ENCODE measurements at regions not wholly inside any gene's neighbourhood (a gene's known extent, or its start where the extent isn't known, plus 50 kb on each side); places are given as distances from the start of the nearest gene placed in this dataset.

- no peak overlapping the region for H2AFZ ChIP-seq (ENCODE audit: low read depth)
- H3K4me1 ChIP-seq (ENCODE audit: control insufficient read depth in 1 of 2, insufficient read depth in 2 of 2, low read depth in 1 of 2, low read length in 1 of 2), result no peaks in the 10 kb centered on the region; a peak in 1 of 4 replicates
- H3K9me3 ChIP-seq, result no peaks in the 10 kb centered on the region
- no peaks in the 10 kb centered on the region for H3F3A ChIP-seq (replicated peaks; ENCODE audit: insufficient read depth)
- no peaks in the 10 kb centered on the region for H3K9me2 ChIP-seq
- H3K36me3 ChIP-seq (replicated peaks in 1 of 2; ENCODE audit: control insufficient read depth in 1 of 2, insufficient read depth in 2 of 2, low read length in 1 of 2), result no peaks in the 10 kb centered on the region
- H3K9ac ChIP-seq, result no peak overlapping the region
- ChIA-PET CTCF (no interaction called here), POLR2A (no interaction called here)
- WGBS (ENCODE audit: low lambda C conversion rate), result 15% methylated on average over 3 of the region's 3 CpGs
- H4K20me1 ChIP-seq (ENCODE audit: insufficient read depth), result no peaks in the 10 kb centered on the region
- no peak overlapping the region for H3K4me2 ChIP-seq
- no peak for DNase-seq
- no peak for TF ChIP-seq TCF12 (IDR thresholded peaks at IDR 0.05)
- TF ChIP-seq ELF1 (IDR thresholded peaks at IDR 0.05), result no peak
- no peak for TF ChIP-seq GABPA (IDR thresholded peaks at IDR 0.05; ENCODE audit: low read depth)
- TF ChIP-seq RFX5 (IDR thresholded peaks at IDR 0.05; ENCODE audit: low read length), result no peak
- no peak for TF ChIP-seq GATA2 (CRISPR knock-in tag; IDR thresholded peaks at IDR 0.05)
- no peak for TF ChIP-seq TEAD4 (IDR thresholded peaks at IDR 0.05; ENCODE audit: borderline replicate concordance, insufficient read depth)
- TF ChIP-seq EZH2phosphoT487 (IDR thresholded peaks at IDR 0.05; ENCODE audit: borderline replicate concordance, low read depth), result no peak
- no peak overlapping the region for H3K27ac ChIP-seq (ENCODE audit: low read depth in 2 of 2, low read length in 1 of 2)
- peaks cover 5% of the 10 kb centered on the region; the same call in 1 of the 2 replicates for H3K27me3 ChIP-seq (ENCODE audit: insufficient read depth)
- no peak overlapping the region for H3K4me3 ChIP-seq (ENCODE audit: low read depth in 2 of 2, low read length in 1 of 2)
- no peaks in the 10 kb centered on the region for H3K79me2 ChIP-seq (ENCODE audit: insufficient read depth)
Observed at GRCh38 chr6:6836609-6837406, 248.3 kb downstream of the LY86 start.

- ChIA-PET POLR2A (no interaction called here), CTCF (no interaction called here)
- Histone ChIP-seq H3K9me3 (no peaks in the 10 kb centered on the region), H4K20me1 (ENCODE audit: insufficient read depth) (no peaks in the 10 kb centered on the region), H3K36me3 (replicated peaks in 1 of 2; ENCODE audit: control insufficient read depth in 1 of 2, insufficient read depth in 2 of 2, low read length in 1 of 2) (no peaks in the 10 kb centered on the region), H3K79me2 (ENCODE audit: insufficient read depth) (no peaks in the 10 kb centered on the region), H3K9me2 (no peaks in the 10 kb centered on the region), H3K4me3 (ENCODE audit: low read depth in 2 of 2, low read length in 1 of 2) (no peak overlapping the region), H3K9ac (no peak overlapping the region), H3K27me3 (ENCODE audit: insufficient read depth) (peaks cover 5% of the 10 kb centered on the region; the same call in 1 of the 2 replicates), H2AFZ (ENCODE audit: low read depth) (no peak overlapping the region), H3K4me1 (ENCODE audit: control insufficient read depth in 1 of 2, insufficient read depth in 2 of 2, low read depth in 1 of 2, low read length in 1 of 2) (no peaks in the 10 kb centered on the region; a peak in 1 of 4 replicates), H3K4me2 (no peak overlapping the region), H3F3A (replicated peaks; ENCODE audit: insufficient read depth) (no peaks in the 10 kb centered on the region), H3K27ac (ENCODE audit: low read depth in 2 of 2, low read length in 1 of 2) (no peak overlapping the region)
- DNase-seq, result no peak
- TF ChIP-seq RAD21 (IDR thresholded peaks at IDR 0.05; ENCODE audit: low read length), result no peak
- no peak for TF ChIP-seq CTCF (IDR thresholded peaks at IDR 0.05)
- TF ChIP-seq ELF1 (IDR thresholded peaks at IDR 0.05), result no peak
- WGBS (ENCODE audit: low lambda C conversion rate), result 12% methylated on average over 4 of the region's 4 CpGs
Observed at GRCh38 chr6:6837541-6838080, 249.1 kb downstream of the LY86 start.

Data from SK-N-SH (cell line).